ENCODE measurements at regions not wholly inside any gene's neighbourhood (a gene's known extent, or its start where the extent isn't known, plus 50 kb on each side); places are given as distances from the start of the nearest gene placed in this dataset.

GRCh38 chr7:46637793-46638735, 717.0 kb upstream of the IGFBP3 start (continued):
- TF ChIP-seq YY1 (IDR thresholded peaks at IDR 0.05; ENCODE audit: extremely low read depth, insufficient replicate concordance, low read depth, low read length) (no peak), TCF7L2 (IDR thresholded peaks at IDR 0.05; ENCODE audit: borderline replicate concordance, extremely low read depth, insufficient read depth, insufficient read length) (no peak), ZFX (IDR thresholded peaks at IDR 0.05) (no peak), ELF1 (IDR thresholded peaks at IDR 0.05; ENCODE audit: borderline replicate concordance, low read depth) (no peak)

- BruUV-seq (replicated peaks) = no TSS peak
- ATAC-seq (no peak), DNase-seq (ENCODE audit: low read depth, low spot score) (no peak)
- H3K27ac ChIP-seq (ENCODE audit: low read depth, low read length) = no peak overlapping the region
- no peak overlapping the region for H2AFZ ChIP-seq (ENCODE audit: low read depth, low read length, poor library complexity, severe bottlenecking)
- TF ChIP-seq TCF7L2 (IDR thresholded peaks at IDR 0.05; ENCODE audit: borderline replicate concordance, extremely low read depth, insufficient read depth, insufficient read length) (no peak), RAD21 (IDR thresholded peaks at IDR 0.05; ENCODE audit: low read depth) (no peak), JUND (IDR thresholded peaks at IDR 0.05) (no peak), ATF3 (IDR thresholded peaks at IDR 0.05) (no peak), ELF1 (IDR thresholded peaks at IDR 0.05; ENCODE audit: borderline replicate concordance, low read depth) (no peak), FOSL1 (IDR thresholded peaks at IDR 0.05; ENCODE audit: low read depth) (no peak), POLR2A (IDR thresholded peaks at IDR 0.05; ENCODE audit: borderline replicate concordance, extremely low read depth, insufficient read depth, insufficient read length) (no peak), EGR1 (IDR thresholded peaks at IDR 0.05; ENCODE audit: low read depth) (no peak), ZNF274 (IDR thresholded peaks at IDR 0.05; ENCODE audit: low read depth, low read length) (no peak), CEBPB (IDR thresholded peaks at IDR 0.05; ENCODE audit: low read depth) (no peak), SRF (IDR thresholded peaks at IDR 0.05; ENCODE audit: low read depth) (no peak), EZH2phosphoT487 (IDR thresholded peaks at IDR 0.05; ENCODE audit: borderline replicate concordance) (no peak), CTCF (IDR thresholded peaks at IDR 0.05 in 2 of 3, conservative IDR thresholded peaks at IDR 0.05 in 1 of 3; ENCODE audit: borderline replicate concordance in 1 of 3, insufficient read depth in 1 of 3, low read depth in 2 of 3, low read length in 2 of 3) (no peak), ZBTB33 (IDR thresholded peaks at IDR 0.05; ENCODE audit: extremely low read depth, insufficient replicate concordance, low read length) (no peak), MAX (IDR thresholded peaks at IDR 0.05) (no peak)
- no peaks in the 10 kb centered on the region for H4K20me1 ChIP-seq (ENCODE audit: insufficient read depth)
- RAD21 ChIA-PET (ENCODE audit: low non-redundant PET in 1 of 2, low total read pairs in 2 of 2, uncharacterized antibody in 2 of 2, unreplicated experiment in 2 of 2) = no interaction called here
- no peak overlapping the region for H3K4me2 ChIP-seq (ENCODE audit: low read length)
- no peak overlapping the region for H3K4me3 ChIP-seq (replicated peaks in 1 of 2; ENCODE audit: low read depth in 1 of 2, low read length in 2 of 2)
- CTCF ChIA-PET = no interaction called here
- H3K4me1 ChIP-seq (ENCODE audit: control insufficient read depth in 1 of 2, insufficient read depth in 2 of 2, low read length in 2 of 2) = no peaks in the 10 kb centered on the region
- H3K9me3 ChIP-seq (ENCODE audit: control insufficient read depth in 1 of 2, insufficient read depth in 1 of 2, low read depth in 1 of 2, low read length in 2 of 2) = no peaks in the 10 kb centered on the region
- H3K9ac ChIP-seq (ENCODE audit: low read length) = no peak overlapping the region
- H3K79me2 ChIP-seq (ENCODE audit: insufficient read depth, low read length) = no peaks in the 10 kb centered on the region
- no peaks in the 10 kb centered on the region for H3K27me3 ChIP-seq (ENCODE audit: insufficient read depth, low read length)
- H3K36me3 ChIP-seq (ENCODE audit: control insufficient read depth in 1 of 2, insufficient read depth in 2 of 2, low read length in 2 of 2) = no peaks in the 10 kb centered on the region
- no peaks in the 10 kb centered on the region for H3K9me2 ChIP-seq (ENCODE audit: insufficient read depth)
- POLR2A ChIA-PET = no interaction called here
- intact Hi-C loops (cut with micrococcal nuclease) = no loop called here
These were observed 715.0 kb upstream of the IGFBP3 start for GRCh38 chr7:46636022-46636421.
